A549 (cell line): ENCODE measurements at regions not wholly inside any gene's neighbourhood (a gene's known extent, or its start where the extent isn't known, plus 50 kb on each side); places are given as distances from the start of the nearest gene placed in this dataset.

Experiments used
- ATAC-seq, 2 experiments: fragments of 200-7000 bp in 1 of 2; fragments of >200 bp in 1 of 2; cut with Nextera tagmentation in 1 of 2; cut with Tn5 transposase in 1 of 2; 3 replicates each; pipeline versions ENCODE4 v1.8.0 to v1.9.1; 2018 to 2020; ENCODE audit warnings: mild to moderate bottlenecking in 1 of 2, moderate library complexity in 1 of 2
- CTCF ChIA-PET: fragments of 300-600 bp; sonication (Branson Sonifier 250); formaldehyde crosslinking; extraction: SDS; loops from one replicate; lab custom pipeline; 2021; ENCODE audit warnings: antibody characterized with exemption, inconsistent platforms; lab: Yijun Ruan, JAX
- POLR2A ChIA-PET: fragments of 350-600 bp; formaldehyde crosslinking; extraction: SDS; loops from one replicate; lab custom pipeline; 2021; ENCODE audit warnings: antibody characterized with exemption, inconsistent platforms; lab: Yijun Ruan, JAX
- DNase-seq, 2 experiments: peaks; one replicate each; pipeline versions ENCODE4 v3.0.0 to v3.0.0-alpha.2; 2011 to 2016; ENCODE audit warnings: low read depth in 1 of 2, low spot score in 1 of 2
- FAIRE-seq: peaks from 2 replicates; lab custom pipeline; 2011; peaks lifted over from hg19 to GRCh38; lab: Jason Lieb, UNC
- H3K27ac ChIP-seq, 2 experiments: fragments of >200 bp; sonication (Bioruptor Twin); formaldehyde crosslinking; 3 replicates each; pipeline ENCODE4 v1.5.1; 2016 to 2017
- H3K4me1 ChIP-seq: fragments of >200 bp; sonication (Bioruptor Twin); formaldehyde crosslinking; 3 replicates; pipeline ENCODE4 v1.6.1; 2016
- H3K4me2 ChIP-seq: fragments of >200 bp; sonication (Bioruptor Twin); formaldehyde crosslinking; 3 replicates; pipeline ENCODE4 v1.6.1; 2016
- H3K4me3 ChIP-seq: fragments of >200 bp; sonication (Bioruptor Twin); formaldehyde crosslinking; 3 replicates; pipeline ENCODE4 v1.5.1; 2016
- H3K9me3 ChIP-seq: fragments of >200 bp; sonication (Bioruptor Twin); formaldehyde crosslinking; 3 replicates; pipeline ENCODE4 v1.6.1; 2016
- CBX2 ChIP-seq: fragments of 200-600 bp; sonication (generic); IDR thresholded peaks from 2 replicates; pipeline ENCODE4 v1.6.1; 2016; ENCODE audit warnings: low read depth, mild to moderate bottlenecking, borderline replicate concordance
- CHD2 ChIP-seq: fragments of 150-350 bp; IDR thresholded peaks from 2 replicates; pipeline ENCODE4 v1.6.1; 2014; ENCODE audit warnings: low read length; ENCODE audit not compliant: partially characterized antibody
- EHF ChIP-seq: fragments of 250-450 bp; sonication (Bioruptor Pico); IDR thresholded peaks from 2 replicates; pipeline ENCODE4 v1.5.0; 2020; ENCODE audit warnings: mild to moderate bottlenecking
- EHMT2 ChIP-seq: fragments of 200-600 bp; sonication (generic); IDR thresholded peaks from 2 replicates; pipeline ENCODE4 v1.6.1; 2016; ENCODE audit warnings: antibody characterized with exemption, low read depth, mild to moderate bottlenecking, moderate library complexity
- EP300 ChIP-seq, 2 experiments: fragments of >200 bp; sonication (Bioruptor Twin); formaldehyde crosslinking; IDR thresholded peaks; 2 replicates in 1 of 2; 3 replicates in 1 of 2; pipeline ENCODE4 v1.6.1; 2016 to 2017
- HEYL ChIP-seq: fragments of 250-450 bp; sonication (Bioruptor Pico); IDR thresholded peaks from 2 replicates; pipeline ENCODE4 v1.8.0; 2021; ENCODE audit warnings: mild to moderate bottlenecking, moderate library complexity
- JUN ChIP-seq, 2 experiments: fragments of >200 bp; sonication (Bioruptor Twin); formaldehyde crosslinking; IDR thresholded peaks; 2 replicates in 1 of 2; 3 replicates in 1 of 2; pipeline ENCODE4 v1.6.1; 2016 to 2017
- JUNB ChIP-seq: fragments of >200 bp; sonication (Bioruptor Twin); formaldehyde crosslinking; IDR thresholded peaks from 2 replicates; pipeline ENCODE4 v1.6.1; 2016
- KDM1A ChIP-seq: fragments of 200-600 bp; sonication (generic); IDR thresholded peaks from 2 replicates; pipeline ENCODE4 v1.6.1; 2016; ENCODE audit warnings: low read depth, mild to moderate bottlenecking
- MAZ ChIP-seq: fragments of 150-350 bp; IDR thresholded peaks from 2 replicates; pipeline ENCODE4 v1.6.1; 2014; ENCODE audit warnings: antibody characterized with exemption, low read depth, low read length, borderline replicate concordance
- MYC ChIP-seq: IDR thresholded peaks from 2 replicates; pipeline ENCODE4 v1.6.1; 2012; ENCODE audit warnings: mild to moderate bottlenecking, inconsistent platforms, low read length, improper control_type of control experiment, borderline replicate concordance
- NFE2L2 ChIP-seq: fragments of 150-350 bp; conservative IDR thresholded peaks from 2 replicates; pipeline ENCODE4 v1.6.1; 2014; ENCODE audit warnings: low read length
- PHF8 ChIP-seq: fragments of 200-600 bp; sonication (generic); IDR thresholded peaks from 2 replicates; pipeline ENCODE4 v1.6.1; 2016; ENCODE audit warnings: low read depth, mild to moderate bottlenecking, antibody characterized with exemption, moderate library complexity, borderline replicate concordance
- RCOR1 ChIP-seq: fragments of 150-350 bp; IDR thresholded peaks from 2 replicates; pipeline ENCODE4 v1.6.1; 2014; ENCODE audit warnings: antibody characterized with exemption, low read length, low read depth
- RNF2 ChIP-seq: fragments of 200-600 bp; sonication (generic); IDR thresholded peaks from 2 replicates; pipeline ENCODE4 v1.6.1; 2016; ENCODE audit warnings: low read depth, mild to moderate bottlenecking, antibody characterized with exemption, moderate library complexity, borderline replicate concordance
- SMC3 ChIP-seq: fragments of >200 bp; sonication (Bioruptor Twin); formaldehyde crosslinking; IDR thresholded peaks from 3 replicates; pipeline ENCODE4 v1.6.1; 2018; ENCODE audit warnings: inconsistent platforms
- SREBF2 ChIP-seq: fragments of 450-650 bp; IDR thresholded peaks from 2 replicates; pipeline ENCODE4 v1.6.1; 2014; ENCODE audit warnings: mild to moderate bottlenecking, moderate library complexity
- TP53 ChIP-seq: fragments of 250-450 bp; sonication (Bioruptor Pico); IDR thresholded peaks from 2 replicates; pipeline ENCODE4 v1.5.0; 2021; ENCODE audit warnings: mild to moderate bottlenecking, moderate library complexity
- WGBS: methylation state at CpG from one replicate; pipeline ENCODE4 v1.1.6; 2017; ENCODE audit errors: missing lambda C conversion rate; 5-methylcytosine and 5-hydroxymethylcytosine counted together
- TF ChIP-seq, protein P1 (sequence below): fragments of 250-450 bp; sonication (Bioruptor Pico); IDR thresholded peaks from 2 replicates; pipeline ENCODE4 v1.5.0; 2020; ENCODE audit warnings: low read depth, mild to moderate bottlenecking, moderate library complexity
- TF ChIP-seq, protein P2 (sequence below): IDR thresholded peaks from 2 replicates; pipeline ENCODE4 v1.6.1; 2012; ENCODE audit warnings: low read depth, borderline replicate concordance
- TF ChIP-seq, protein P3 (sequence below): fragments of >200 bp; sonication (Bioruptor Twin); formaldehyde crosslinking; IDR thresholded peaks from 3 replicates; pipeline ENCODE4 v1.6.1; 2016
- TF ChIP-seq, protein P4 (sequence below): fragments of >200 bp; sonication (Bioruptor Twin); formaldehyde crosslinking; IDR thresholded peaks from 2 replicates; pipeline ENCODE4 v1.6.1; 2016

DNA sequence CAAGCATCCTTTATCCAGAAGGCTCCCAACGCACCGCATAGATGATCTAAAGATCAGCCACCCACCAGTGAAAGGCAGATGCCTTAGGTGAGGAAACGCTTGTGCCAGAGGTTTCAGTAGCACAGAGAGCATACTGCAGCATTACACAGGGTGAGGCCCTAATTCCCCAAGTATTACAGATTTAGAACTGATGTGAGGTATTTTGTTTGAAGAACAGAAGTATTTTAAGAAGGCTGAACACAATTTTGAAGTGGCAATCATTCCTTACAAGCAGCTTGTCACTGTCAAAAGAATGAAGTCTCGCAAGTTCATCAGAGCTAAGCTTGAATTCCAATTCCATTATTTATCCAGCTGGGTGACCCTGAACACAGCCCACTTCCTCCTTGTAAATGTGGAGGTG, 70.0 kb upstream of the FAT3 start:
- DNase-seq (no peak), ATAC-seq (no peak), FAIRE-seq (no peak)
- Histone ChIP-seq H3K27ac (no peak overlapping the region), H3K4me3 (no peak overlapping the region), H3K4me1 (no peaks in the 10 kb centered on the region), H3K9me3 (no peaks in the 10 kb centered on the region), H3K4me2 (no peak overlapping the region)
- ChIA-PET POLR2A (no interaction called here), CTCF (no interaction called here)
- WGBS: 73% methylated on average over 4 of the region's 4 CpGs
- TF ChIP-seq TP53 (CRISPR knock-in tag) (no peak), CHD2 (no peak), SMC3 (no peak), EHF (no peak), EP300 (IDR thresholded peaks at IDR 0.05) (no peak), JUNB (no peak), HEYL (CRISPR knock-in tag) (no peak), SREBF2 (no peak), JUN (IDR thresholded peaks at IDR 0.05) (no peak), EHMT2 (no peak), RNF2 (no peak), CBX2 (no peak)
- TF ChIP-seq, protein P1, sequence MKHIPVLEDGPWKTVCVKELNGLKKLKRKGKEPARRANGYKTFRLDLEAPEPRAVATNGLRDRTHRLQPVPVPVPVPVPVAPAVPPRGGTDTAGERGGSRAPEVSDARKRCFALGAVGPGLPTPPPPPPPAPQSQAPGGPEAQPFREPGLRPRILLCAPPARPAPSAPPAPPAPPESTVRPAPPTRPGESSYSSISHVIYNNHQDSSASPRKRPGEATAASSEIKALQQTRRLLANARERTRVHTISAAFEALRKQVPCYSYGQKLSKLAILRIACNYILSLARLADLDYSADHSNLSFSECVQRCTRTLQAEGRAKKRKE (CRISPR knock-in tag): no peak
- TF ChIP-seq, protein P2, sequence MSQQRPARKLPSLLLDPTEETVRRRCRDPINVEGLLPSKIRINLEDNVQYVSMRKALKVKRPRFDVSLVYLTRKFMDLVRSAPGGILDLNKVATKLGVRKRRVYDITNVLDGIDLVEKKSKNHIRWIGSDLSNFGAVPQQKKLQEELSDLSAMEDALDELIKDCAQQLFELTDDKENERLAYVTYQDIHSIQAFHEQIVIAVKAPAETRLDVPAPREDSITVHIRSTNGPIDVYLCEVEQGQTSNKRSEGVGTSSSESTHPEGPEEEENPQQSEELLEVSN: no peak

DNA sequence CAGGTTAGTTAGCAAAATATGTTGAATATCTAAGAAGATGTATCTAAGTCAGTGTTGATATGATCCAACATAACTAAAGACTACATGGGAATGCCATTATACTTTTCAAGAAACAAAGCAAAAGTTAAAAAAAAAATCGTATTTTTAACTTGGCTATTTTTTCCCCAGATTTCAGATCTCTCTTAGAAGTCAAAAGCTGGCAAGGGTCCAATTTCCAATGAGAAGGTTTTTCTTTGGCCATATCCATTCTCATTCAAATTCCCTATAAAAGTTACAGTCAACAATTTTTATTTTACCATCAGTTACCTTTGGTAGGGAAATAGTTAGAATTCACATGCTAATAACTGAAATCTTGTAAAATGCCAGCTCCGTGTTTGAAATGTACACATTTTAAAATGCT, 70.5 kb upstream of the FAT3 start:
- FAIRE-seq (no peak), ATAC-seq (no peak), DNase-seq (no peak)
- Histone ChIP-seq H3K9me3 (no peaks in the 10 kb centered on the region), H3K4me2 (no peak overlapping the region), H3K4me3 (no peak overlapping the region), H3K27ac (no peak overlapping the region), H3K4me1 (no peaks in the 10 kb centered on the region)
- 37% methylated on average over 2 of the region's 2 CpGs for WGBS
- CTCF ChIA-PET: no interaction called here
- no peak for TF ChIP-seq MAZ
- no peak for TF ChIP-seq HEYL (CRISPR knock-in tag)
- no peak for TF ChIP-seq NFE2L2
- no peak for TF ChIP-seq MYC
- TF ChIP-seq, protein P3, sequence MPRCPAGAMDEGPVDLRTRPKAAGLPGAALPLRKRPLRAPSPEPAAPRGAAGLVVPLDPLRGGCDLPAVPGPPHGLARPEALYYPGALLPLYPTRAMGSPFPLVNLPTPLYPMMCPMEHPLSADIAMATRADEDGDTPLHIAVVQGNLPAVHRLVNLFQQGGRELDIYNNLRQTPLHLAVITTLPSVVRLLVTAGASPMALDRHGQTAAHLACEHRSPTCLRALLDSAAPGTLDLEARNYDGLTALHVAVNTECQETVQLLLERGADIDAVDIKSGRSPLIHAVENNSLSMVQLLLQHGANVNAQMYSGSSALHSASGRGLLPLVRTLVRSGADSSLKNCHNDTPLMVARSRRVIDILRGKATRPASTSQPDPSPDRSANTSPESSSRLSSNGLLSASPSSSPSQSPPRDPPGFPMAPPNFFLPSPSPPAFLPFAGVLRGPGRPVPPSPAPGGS: no peak
- TF ChIP-seq, protein P1 (CRISPR knock-in tag): no peak
- POLR2A ChIA-PET: no interaction called here

DNA sequence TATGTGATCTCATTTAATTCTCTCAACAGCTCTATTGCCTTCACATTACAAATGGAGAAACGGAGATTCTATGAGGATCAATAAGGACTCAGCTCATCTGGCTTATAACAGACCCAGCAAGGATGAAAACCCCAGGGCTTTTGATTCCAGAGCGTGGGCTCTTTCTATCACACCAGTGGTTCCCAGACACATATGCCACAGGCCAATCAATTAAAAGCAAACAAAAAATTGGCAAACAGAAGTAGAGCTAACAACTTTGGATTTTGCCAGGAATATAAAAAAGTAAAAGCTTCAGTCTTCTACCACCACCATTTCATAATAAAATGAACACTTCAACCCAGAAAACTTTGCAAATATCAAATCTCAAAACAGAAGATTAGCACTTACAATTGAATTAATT, 71.1 kb upstream of the FAT3 start:
- 63% methylated on average over 2 of the region's 2 CpGs for WGBS
- no peak overlapping the region for H3K27ac ChIP-seq
- DNase-seq: no peak
- POLR2A ChIA-PET: no interaction called here
- TF ChIP-seq CHD2: no peak
- TF ChIP-seq TP53 (CRISPR knock-in tag): no peak
- TF ChIP-seq PHF8: no peak
- TF ChIP-seq, protein P4, sequence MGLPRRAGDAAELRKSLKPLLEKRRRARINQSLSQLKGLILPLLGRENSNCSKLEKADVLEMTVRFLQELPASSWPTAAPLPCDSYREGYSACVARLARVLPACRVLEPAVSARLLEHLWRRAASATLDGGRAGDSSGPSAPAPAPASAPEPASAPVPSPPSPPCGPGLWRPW: no peak
- no peak for TF ChIP-seq KDM1A
- TF ChIP-seq, protein P3: no peak
- TF ChIP-seq RCOR1: no peak
- TF ChIP-seq MYC: no peak
- TF ChIP-seq, all 56 proteins: peak for 0
- FAIRE-seq (no peak), ATAC-seq (no peak)
- no peaks in the 10 kb centered on the region for H3K9me3 ChIP-seq
- no peaks in the 10 kb centered on the region for H3K4me1 ChIP-seq
- no peak overlapping the region for H3K4me2 ChIP-seq
- CTCF ChIA-PET: no interaction called here
- H3K4me3 ChIP-seq: no peak overlapping the region
